Esophagus muscularis mucosa (tissue), 3 donors: ENCODE measurements at regions not wholly inside any gene's neighbourhood (a gene's known extent, or its start where the extent isn't known, plus 50 kb on each side); places are given as distances from the start of the nearest gene placed in this dataset.

Experiments used
- POLR2A ChIP-seq: fragments of 450-650 bp; IDR thresholded peaks from one replicate; pipeline ENCODE4 v1.6.1; 2017; ENCODE audit warnings: antibody characterized with exemption, moderate library complexity, mild to moderate bottlenecking, low read depth
- TF ChIP-seq, protein P1 (sequence below), 3 experiments: fragments of 200-600 bp in 2 of 3; fragments of 450-650 bp in 1 of 3; sonication (generic) in 2 of 3; IDR thresholded peaks; one replicate each; pipeline ENCODE4 v1.5.1; 2017 to 2019; ENCODE audit warnings: antibody characterized with exemption in 3 of 3, mild to moderate bottlenecking in 2 of 3, moderate library complexity in 1 of 3

DNA sequence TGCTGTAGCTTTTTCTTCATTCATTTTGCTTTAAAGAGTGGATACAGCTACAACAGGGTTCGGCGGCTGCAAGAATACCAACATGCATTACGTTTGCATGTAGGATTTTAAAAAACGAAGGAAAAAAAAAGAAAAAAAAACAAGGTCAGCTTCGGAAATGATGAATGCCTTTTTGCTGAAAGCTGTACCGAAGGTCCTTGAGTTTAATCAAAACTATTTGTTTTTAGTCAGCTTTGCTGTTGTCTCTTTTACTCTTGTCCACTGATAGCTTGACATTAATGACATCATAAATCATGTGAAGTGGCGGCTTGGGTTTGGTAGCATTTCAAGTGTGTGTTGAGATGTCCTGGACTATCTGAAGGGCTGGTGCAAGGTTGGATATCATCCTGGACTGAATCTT, 779.1 kb downstream of the NR2F1-AS1 start:
- TF ChIP-seq POLR2A = no peak
- TF ChIP-seq, protein P1, sequence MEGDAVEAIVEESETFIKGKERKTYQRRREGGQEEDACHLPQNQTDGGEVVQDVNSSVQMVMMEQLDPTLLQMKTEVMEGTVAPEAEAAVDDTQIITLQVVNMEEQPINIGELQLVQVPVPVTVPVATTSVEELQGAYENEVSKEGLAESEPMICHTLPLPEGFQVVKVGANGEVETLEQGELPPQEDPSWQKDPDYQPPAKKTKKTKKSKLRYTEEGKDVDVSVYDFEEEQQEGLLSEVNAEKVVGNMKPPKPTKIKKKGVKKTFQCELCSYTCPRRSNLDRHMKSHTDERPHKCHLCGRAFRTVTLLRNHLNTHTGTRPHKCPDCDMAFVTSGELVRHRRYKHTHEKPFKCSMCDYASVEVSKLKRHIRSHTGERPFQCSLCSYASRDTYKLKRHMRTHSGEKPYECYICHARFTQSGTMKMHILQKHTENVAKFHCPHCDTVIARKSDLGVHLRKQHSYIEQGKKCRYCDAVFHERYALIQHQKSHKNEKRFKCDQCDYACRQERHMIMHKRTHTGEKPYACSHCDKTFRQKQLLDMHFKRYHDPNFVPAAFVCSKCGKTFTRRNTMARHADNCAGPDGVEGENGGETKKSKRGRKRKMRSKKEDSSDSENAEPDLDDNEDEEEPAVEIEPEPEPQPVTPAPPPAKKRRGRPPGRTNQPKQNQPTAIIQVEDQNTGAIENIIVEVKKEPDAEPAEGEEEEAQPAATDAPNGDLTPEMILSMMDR (IDR thresholded peaks at IDR 0.05) = no peak
